BLaER1 (cell line): ENCODE measurements at regions not wholly inside any gene's neighbourhood (a gene's known extent, or its start where the extent isn't known, plus 50 kb on each side); places are given as distances from the start of the nearest gene placed in this dataset.

ENCODE experiments used
- H3K27ac ChIP-seq: shearing (Covaris generic); formaldehyde crosslinking; 2 replicates; pipeline ENCODE4 v1.8.1; 2022
- H3K27me3 ChIP-seq: shearing (Covaris generic); formaldehyde crosslinking; 2 replicates; pipeline ENCODE4 v1.8.1; 2022
- H3K36me3 ChIP-seq: shearing (Covaris generic); formaldehyde crosslinking; 2 replicates; pipeline ENCODE4 v1.8.1; 2022
- H3K4me1 ChIP-seq: shearing (Covaris generic); formaldehyde crosslinking; 2 replicates; pipeline ENCODE4 v1.8.1; 2022
- H3K4me2 ChIP-seq: shearing (Covaris generic); formaldehyde crosslinking; 2 replicates; pipeline ENCODE4 v1.8.1; 2022
- H3K4me3 ChIP-seq: shearing (Covaris generic); formaldehyde crosslinking; 2 replicates; pipeline ENCODE4 v1.8.1; 2022
- H3K9ac ChIP-seq: shearing (Covaris generic); formaldehyde crosslinking; 2 replicates; pipeline ENCODE4 v1.8.1; 2022
- H3K9me3 ChIP-seq: shearing (Covaris generic); formaldehyde crosslinking; 2 replicates; pipeline ENCODE4 v1.8.1; 2022
- H4K20me1 ChIP-seq: shearing (Covaris generic); formaldehyde crosslinking; 2 replicates; pipeline ENCODE4 v1.8.1; 2022
- Cebpa-rat ChIP-seq: shearing (Covaris generic); IDR thresholded peaks from 2 replicates; pipeline ENCODE4 v1.8.1; 2022

DNA sequence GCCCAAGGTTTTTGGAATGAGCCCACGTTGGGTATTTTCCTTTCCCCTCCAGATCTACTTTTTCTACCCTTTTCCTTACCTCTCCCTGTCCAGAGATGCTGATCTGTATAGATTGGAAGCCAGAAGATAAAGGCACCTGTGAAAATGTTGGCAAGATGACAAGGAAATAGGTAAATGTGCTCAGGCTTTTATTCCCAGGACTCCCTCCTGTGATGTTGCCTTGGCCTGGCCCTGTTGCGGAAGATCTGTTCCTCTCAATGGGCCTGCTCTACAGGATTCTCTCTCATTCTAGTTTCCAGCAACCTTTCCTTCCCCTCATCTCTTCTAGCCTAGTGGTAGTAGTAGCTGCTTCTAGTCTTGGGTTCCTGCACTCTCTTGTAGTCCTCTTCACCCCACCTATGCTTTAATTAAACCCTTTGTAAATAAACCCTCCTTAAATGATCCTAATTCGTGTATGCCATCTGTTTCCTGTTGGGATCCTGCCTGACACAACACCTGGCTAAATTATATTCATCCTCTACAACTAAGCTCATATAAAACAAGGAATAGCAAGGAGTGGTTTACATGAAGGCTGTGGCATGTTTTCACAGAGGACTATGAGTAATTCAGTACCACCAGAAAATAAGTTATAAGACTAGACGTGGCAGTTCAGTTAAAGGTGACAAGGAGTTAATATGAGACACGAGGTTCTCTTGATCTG, 95.7 kb upstream of the MAOA start:
- Histone ChIP-seq H3K4me2 (no peak overlapping the region), H4K20me1 (no peaks in the 10 kb centered on the region; the same call in 1 of the 2 replicates), H3K36me3 (no peaks in the 10 kb centered on the region), H3K27ac (no peak overlapping the region), H3K4me1 (no peaks in the 10 kb centered on the region), H3K4me3 (no peak overlapping the region), H3K27me3 (peaks cover 80% of the 10 kb centered on the region), H3K9me3 (no peaks in the 10 kb centered on the region), H3K9ac (no peak overlapping the region)
- TF ChIP-seq Cebpa-rat, result no peak

DNA sequence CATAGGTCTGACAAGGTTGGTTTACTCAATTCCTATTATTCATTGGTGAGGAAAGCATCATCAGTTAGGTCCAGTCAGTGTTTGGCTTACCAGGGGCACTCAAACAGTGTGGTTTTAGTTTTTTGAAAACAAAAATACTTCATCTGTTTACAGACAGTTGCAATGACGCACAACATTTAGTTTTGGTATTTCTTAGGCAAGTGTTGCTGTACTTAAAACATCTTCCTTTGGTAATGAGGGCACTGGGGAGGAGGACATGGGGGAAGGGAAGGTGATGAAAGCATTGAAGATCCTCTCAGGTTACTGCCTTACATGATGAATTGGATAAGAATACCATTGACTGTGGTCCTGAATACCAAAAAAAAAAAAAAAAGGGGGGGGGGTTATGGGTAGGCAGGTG, 93.7 kb upstream of the MAOA start:
- no peaks in the 10 kb centered on the region; the same call in 1 of the 2 replicates for H4K20me1 ChIP-seq
- H3K4me1 ChIP-seq, result no peaks in the 10 kb centered on the region
- H3K27ac ChIP-seq, result no peak overlapping the region
- H3K9me3 ChIP-seq, result no peaks in the 10 kb centered on the region
- H3K27me3 ChIP-seq, result peaks cover 74% of the 10 kb centered on the region
- no peak overlapping the region for H3K4me2 ChIP-seq
- no peak for TF ChIP-seq Cebpa-rat
- no peaks in the 10 kb centered on the region for H3K36me3 ChIP-seq
- H3K9ac ChIP-seq, result no peak overlapping the region
- H3K4me3 ChIP-seq, result no peak overlapping the region

DNA sequence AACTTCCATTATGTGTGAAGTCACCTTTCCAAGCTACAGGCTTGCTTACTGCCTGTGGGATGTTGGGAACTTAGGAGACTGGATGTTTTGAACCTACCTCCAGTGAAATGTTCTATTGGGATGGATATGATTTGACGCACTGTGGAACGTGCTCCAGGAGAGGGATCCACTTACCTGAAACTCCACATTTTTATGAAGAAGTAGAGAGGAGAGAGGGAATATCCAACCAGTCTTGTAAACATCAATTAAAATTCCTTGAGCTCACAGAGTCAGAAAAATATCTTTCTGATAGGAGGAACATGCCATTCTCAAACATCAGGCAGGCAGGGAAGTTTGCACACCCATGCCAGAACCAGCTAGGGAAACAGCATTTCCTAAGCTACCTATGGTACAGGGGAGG, 91.1 kb upstream of the MAOA start:
- H3K4me2 ChIP-seq, result no peak overlapping the region
- H3K36me3 ChIP-seq, result no peaks in the 10 kb centered on the region
- no peak overlapping the region for H3K9ac ChIP-seq
- no peak overlapping the region for H3K27ac ChIP-seq
- H3K4me3 ChIP-seq, result no peak overlapping the region
- no peak for TF ChIP-seq Cebpa-rat
- peaks cover 85% of the 10 kb centered on the region for H3K27me3 ChIP-seq
- no peaks in the 10 kb centered on the region for H3K4me1 ChIP-seq
- H3K9me3 ChIP-seq, result no peaks in the 10 kb centered on the region
- no peaks in the 10 kb centered on the region; the same call in 1 of the 2 replicates for H4K20me1 ChIP-seq

DNA sequence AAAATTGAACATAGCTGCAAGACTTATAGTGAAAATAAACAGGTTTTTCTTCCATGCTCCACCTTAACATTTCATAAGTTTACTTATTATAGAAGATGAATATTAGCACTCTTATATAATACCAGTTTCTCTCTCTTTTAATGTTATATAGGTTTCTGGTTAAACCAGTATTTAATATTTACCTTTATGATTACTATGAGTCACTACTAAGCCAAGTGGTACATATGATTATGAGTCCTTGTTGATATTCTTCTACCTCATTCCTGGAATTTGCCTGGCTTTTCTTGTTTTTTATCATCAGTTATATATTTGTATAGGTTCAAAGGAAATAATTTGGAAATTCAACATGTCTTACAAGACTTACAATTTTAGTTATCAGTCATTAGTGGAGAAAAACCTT, 89.9 kb upstream of the MAOA start:
- H3K9me3 ChIP-seq, result no peaks in the 10 kb centered on the region
- H3K4me1 ChIP-seq, result no peaks in the 10 kb centered on the region
- no peak for TF ChIP-seq Cebpa-rat
- H3K36me3 ChIP-seq, result no peaks in the 10 kb centered on the region
- no peak overlapping the region for H3K9ac ChIP-seq
- peaks cover 84% of the 10 kb centered on the region for H3K27me3 ChIP-seq
- no peak overlapping the region for H3K4me3 ChIP-seq
- H4K20me1 ChIP-seq, result no peaks in the 10 kb centered on the region
- no peak overlapping the region for H3K4me2 ChIP-seq
- no peak overlapping the region for H3K27ac ChIP-seq

DNA sequence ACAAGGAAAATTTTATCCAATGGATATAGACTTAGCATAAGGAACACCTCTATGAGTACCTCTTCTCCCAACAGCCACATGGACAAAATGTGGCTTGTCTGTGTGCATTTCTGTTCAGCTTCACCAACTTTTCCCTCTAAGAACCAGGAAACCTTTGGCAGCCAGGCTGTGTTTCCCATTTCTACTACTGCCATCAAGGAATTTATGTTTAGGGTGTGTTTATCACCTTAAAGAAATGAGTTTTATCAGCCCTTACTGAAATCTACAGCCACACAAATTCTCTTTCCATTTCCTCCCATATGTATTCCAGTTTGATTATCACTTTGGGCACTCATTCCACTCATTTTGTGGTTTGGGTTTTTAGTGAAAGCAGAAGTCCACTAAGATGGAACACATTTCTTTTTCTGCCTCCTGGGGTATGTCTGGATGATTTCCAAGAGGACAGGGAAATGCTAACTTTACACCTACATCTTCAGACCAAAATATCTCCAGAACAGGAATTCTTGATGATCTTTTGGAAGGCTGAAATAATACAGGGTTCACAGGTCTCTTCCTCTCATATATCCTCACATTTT, 82.6 kb upstream of the MAOA start:
- Histone ChIP-seq H3K27ac (no peak overlapping the region), H3K9ac (no peak overlapping the region), H3K9me3 (no peaks in the 10 kb centered on the region), H3K4me3 (no peak overlapping the region), H3K36me3 (no peaks in the 10 kb centered on the region), H4K20me1 (no peaks in the 10 kb centered on the region), H3K4me1 (no peaks in the 10 kb centered on the region), H3K4me2 (no peak overlapping the region), H3K27me3 (peaks cover 56% of the 10 kb centered on the region)
- TF ChIP-seq Cebpa-rat, result no peak

DNA sequence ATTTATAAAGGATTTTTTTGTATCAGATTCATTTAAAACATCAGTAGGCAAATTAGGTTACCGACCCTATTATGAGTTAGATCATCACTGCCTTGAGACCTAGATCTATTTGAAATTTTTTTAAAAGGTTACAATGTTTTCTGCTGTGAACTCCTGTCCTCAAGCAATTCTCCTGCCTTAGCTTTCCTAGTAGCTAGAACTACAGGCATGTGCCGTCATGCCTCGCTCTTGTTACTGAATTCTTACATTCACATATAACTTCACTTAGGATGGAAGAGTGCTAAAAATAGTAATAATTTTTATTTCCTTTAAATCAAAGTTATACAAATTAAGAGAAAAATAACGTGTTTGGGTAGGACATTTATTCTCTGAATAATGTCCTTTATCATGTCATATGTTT, 75.5 kb upstream of the MAOA start:
- no peak overlapping the region for H3K4me3 ChIP-seq
- no peak overlapping the region for H3K27ac ChIP-seq
- no peaks in the 10 kb centered on the region for H4K20me1 ChIP-seq
- peaks cover 58% of the 10 kb centered on the region for H3K27me3 ChIP-seq
- H3K9ac ChIP-seq, result no peak overlapping the region
- H3K9me3 ChIP-seq, result no peaks in the 10 kb centered on the region
- H3K4me2 ChIP-seq, result no peak overlapping the region
- no peaks in the 10 kb centered on the region for H3K4me1 ChIP-seq
- H3K36me3 ChIP-seq, result no peaks in the 10 kb centered on the region
- no peak for TF ChIP-seq Cebpa-rat

DNA sequence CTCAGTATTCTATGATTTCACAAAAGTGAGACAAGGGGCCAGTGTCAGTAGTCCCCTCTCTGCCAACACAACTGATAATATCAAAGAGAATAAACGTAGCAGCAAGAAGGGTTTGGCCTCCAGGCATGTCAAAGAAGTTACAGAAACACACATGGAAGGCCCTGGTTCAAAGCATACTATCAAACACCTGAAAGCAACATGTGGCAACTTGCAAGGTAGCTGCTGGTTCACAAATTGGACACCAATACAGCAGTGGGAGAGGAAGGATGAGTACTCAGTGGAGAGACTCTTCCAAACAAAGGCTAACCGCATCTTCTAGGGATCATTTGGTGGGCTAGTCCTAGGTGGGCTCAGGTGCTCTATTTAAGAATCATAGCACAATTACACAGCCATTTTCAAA, 74.9 kb upstream of the MAOA start:
- no peak overlapping the region for H3K4me3 ChIP-seq
- no peaks in the 10 kb centered on the region for H3K4me1 ChIP-seq
- H4K20me1 ChIP-seq, result no peaks in the 10 kb centered on the region
- H3K36me3 ChIP-seq, result no peaks in the 10 kb centered on the region
- TF ChIP-seq Cebpa-rat, result no peak
- peaks cover 64% of the 10 kb centered on the region for H3K27me3 ChIP-seq
- H3K4me2 ChIP-seq, result no peak overlapping the region
- H3K27ac ChIP-seq, result no peak overlapping the region
- no peak overlapping the region for H3K9ac ChIP-seq
- H3K9me3 ChIP-seq, result no peaks in the 10 kb centered on the region

DNA sequence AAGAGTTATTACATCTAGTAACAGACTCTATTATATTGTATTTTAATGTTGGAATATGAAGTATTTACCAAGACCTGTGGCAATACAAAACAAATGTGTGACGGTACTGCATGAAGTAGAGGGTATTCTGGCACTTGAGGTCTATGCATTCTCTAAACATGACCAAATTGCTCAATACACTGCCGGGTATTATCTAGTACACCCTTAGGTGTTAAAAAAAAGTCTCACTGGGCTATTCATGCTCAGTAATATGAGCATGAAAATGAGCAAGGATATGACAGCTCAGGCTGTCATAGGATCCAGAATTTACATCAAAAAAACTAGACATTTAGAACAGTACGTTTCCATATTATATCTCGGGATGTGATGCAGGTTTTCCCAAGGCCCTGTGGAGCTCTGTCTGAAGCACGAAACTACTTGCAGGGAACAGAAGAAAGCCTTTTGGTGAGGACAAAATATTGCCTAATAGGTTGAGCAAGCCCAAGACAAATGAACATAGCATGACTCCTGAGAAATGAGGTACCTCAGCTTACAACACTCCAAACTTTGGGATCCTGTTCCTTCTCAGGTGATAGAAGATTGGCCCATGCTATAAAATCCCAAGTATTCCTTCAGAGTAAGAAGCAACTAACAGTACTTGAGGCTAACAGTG, 74.1 kb upstream of the MAOA start:
- no peaks in the 10 kb centered on the region for H4K20me1 ChIP-seq
- no peaks in the 10 kb centered on the region for H3K9me3 ChIP-seq
- H3K4me2 ChIP-seq, result no peak overlapping the region
- no peaks in the 10 kb centered on the region for H3K4me1 ChIP-seq
- no peak overlapping the region for H3K4me3 ChIP-seq
- H3K9ac ChIP-seq, result no peak overlapping the region
- no peaks in the 10 kb centered on the region for H3K36me3 ChIP-seq
- peaks cover 63% of the 10 kb centered on the region for H3K27me3 ChIP-seq
- TF ChIP-seq Cebpa-rat, result no peak
- H3K27ac ChIP-seq, result no peak overlapping the region

DNA sequence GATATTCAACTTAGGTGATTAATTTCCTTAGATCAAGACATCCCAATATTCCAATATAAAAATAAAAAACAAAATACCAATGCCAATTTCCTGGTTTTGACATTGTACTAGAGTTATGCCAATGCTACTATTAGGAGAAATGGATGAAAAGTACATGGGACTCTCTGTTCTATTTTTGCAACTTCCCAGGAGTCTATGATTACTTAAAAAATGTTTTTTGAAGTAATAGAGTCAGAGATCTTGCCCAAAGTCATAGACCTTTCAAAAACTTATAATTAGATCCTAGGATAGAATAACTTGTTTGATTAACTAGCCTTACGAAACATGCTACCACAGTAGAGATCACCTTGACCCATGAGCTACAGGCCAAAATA, 73.6 kb upstream of the MAOA start:
- Histone ChIP-seq H4K20me1 (no peaks in the 10 kb centered on the region), H3K9me3 (no peaks in the 10 kb centered on the region), H3K9ac (no peak overlapping the region), H3K4me3 (no peak overlapping the region), H3K4me2 (no peak overlapping the region), H3K4me1 (no peaks in the 10 kb centered on the region), H3K36me3 (no peaks in the 10 kb centered on the region), H3K27ac (no peak overlapping the region), H3K27me3 (peaks cover 65% of the 10 kb centered on the region)
- TF ChIP-seq Cebpa-rat, result no peak

DNA sequence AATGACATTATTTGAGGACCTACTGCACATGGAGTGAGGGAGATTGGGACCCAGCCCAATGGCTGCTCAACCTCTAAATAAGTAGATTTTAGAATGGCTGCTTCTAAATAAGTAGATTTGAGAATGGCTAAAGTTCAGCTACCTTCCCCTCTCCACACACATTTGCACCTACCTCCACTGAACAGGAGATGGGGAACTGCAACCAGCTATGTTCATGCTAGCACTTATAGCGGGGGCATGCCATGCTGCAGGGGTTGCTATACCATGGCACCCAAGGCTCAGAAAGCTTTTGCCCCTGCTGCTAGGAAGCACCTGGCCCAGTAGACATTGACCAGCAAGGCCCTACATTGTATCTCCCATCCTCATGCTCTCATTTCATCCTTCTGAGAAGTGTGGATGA, 70.2 kb upstream of the MAOA start:
- no peaks in the 10 kb centered on the region for H3K4me1 ChIP-seq
- peaks cover 4% of the 10 kb centered on the region; the same call in 1 of the 2 replicates for H3K9me3 ChIP-seq
- no peak overlapping the region for H3K4me2 ChIP-seq
- H3K36me3 ChIP-seq, result no peaks in the 10 kb centered on the region
- no peak overlapping the region for H3K27ac ChIP-seq
- no peak overlapping the region for H3K4me3 ChIP-seq
- H3K27me3 ChIP-seq, result peaks cover 54% of the 10 kb centered on the region
- no peaks in the 10 kb centered on the region for H4K20me1 ChIP-seq
- no peak overlapping the region for H3K9ac ChIP-seq
- no peak for TF ChIP-seq Cebpa-rat
